Neural cell (in vitro differentiated cells): ENCODE measurements at regions not wholly inside any gene's neighbourhood (a gene's known extent, or its start where the extent isn't known, plus 50 kb on each side); places are given as distances from the start of the nearest gene placed in this dataset.

Source experiments
- H2AFZ ChIP-seq: fragments of 200-600, 300-800 bp; sonication (generic), shearing (Covaris generic); 2 replicates; pipeline ENCODE4 v1.6.0; 2014; ENCODE audit warnings: low read depth, mild to moderate bottlenecking, antibody characterized with exemption, low read length, moderate library complexity
- H3F3A ChIP-seq: fragments of 200-600 bp; shearing (Covaris generic); 2 replicates; pipeline ENCODE4 v1.6.1; 2016; ENCODE audit warnings: mild to moderate bottlenecking, moderate library complexity, mixed read lengths, antibody characterized with exemption, low read length; ENCODE audit not compliant: insufficient read depth, poor library complexity, severe bottlenecking
- H3K27ac ChIP-seq: fragments of 200-600, 300-800 bp; sonication (generic), shearing (Covaris generic); 2 replicates; pipeline ENCODE4 v1.5.1; 2014; ENCODE audit warnings: mild to moderate bottlenecking, low read length, moderate library complexity
- H3K27me3 ChIP-seq: fragments of 300-800, 200-600 bp; sonication (generic), shearing (Covaris generic); 2 replicates; pipeline ENCODE4 v1.6.0; 2014; ENCODE audit warnings: mild to moderate bottlenecking, low read depth, low read length, moderate library complexity; ENCODE audit not compliant: insufficient read depth
- H3K36me3 ChIP-seq: fragments of 300-800, 200-600 bp; sonication (generic), shearing (Covaris generic); 2 replicates; pipeline ENCODE4 v1.5.1; 2014; ENCODE audit warnings: mild to moderate bottlenecking, antibody characterized with exemption, low read length, moderate library complexity; ENCODE audit not compliant: insufficient read depth
- H3K4me2 ChIP-seq: fragments of 300-800, 200-600 bp; sonication (generic), shearing (Covaris generic); 2 replicates; pipeline ENCODE4 v1.6.0; 2014; ENCODE audit warnings: mild to moderate bottlenecking, low read length
- H3K4me3 ChIP-seq: fragments of 300-800, 200-600 bp; sonication (generic), shearing (Covaris generic); 2 replicates; pipeline ENCODE4 v1.5.1; 2014; ENCODE audit warnings: mild to moderate bottlenecking, low read length, moderate library complexity
- H3K79me2 ChIP-seq: fragments of 200-600 bp; shearing (Covaris generic); replicated peaks from 2 replicates; pipeline ENCODE4 v1.6.0; 2014; ENCODE audit warnings: mild to moderate bottlenecking, low read length, moderate library complexity; ENCODE audit not compliant: insufficient read depth
- H3K9ac ChIP-seq: fragments of 300-800, 200-600 bp; sonication (generic), shearing (Covaris generic); 2 replicates; pipeline ENCODE4 v1.6.1; 2016; ENCODE audit warnings: mild to moderate bottlenecking, low read length, mixed read lengths
- H3K9me2 ChIP-seq: fragments of 200-600 bp; shearing (Covaris generic); 2 replicates; pipeline ENCODE4 v1.6.1; 2016; ENCODE audit warnings: mild to moderate bottlenecking, low read length, mixed read lengths; ENCODE audit not compliant: insufficient read depth
- H3K9me3 ChIP-seq: fragments of 200-600, 300-800 bp; sonication (generic), shearing (Covaris generic); 2 replicates; pipeline ENCODE4 v1.6.1; 2016; ENCODE audit warnings: mild to moderate bottlenecking, mixed run types, low read length, moderate library complexity, mixed read lengths
- H4K20me1 ChIP-seq: fragments of 200-600 bp; shearing (Covaris generic); 2 replicates; pipeline ENCODE4 v1.6.1; 2016; ENCODE audit warnings: mild to moderate bottlenecking, mixed run types; ENCODE audit not compliant: insufficient read depth
- EP300 ChIP-seq: fragments of 450-650 bp; conservative IDR thresholded peaks from 2 replicates; pipeline ENCODE4 v1.6.1; 2014; ENCODE audit warnings: antibody characterized with exemption, mild to moderate bottlenecking, moderate library complexity; ENCODE audit not compliant: poor library complexity, severe bottlenecking
- EZH2 ChIP-seq: fragments of 200-600, 300-800 bp; shearing (Covaris generic), sonication (generic); IDR thresholded peaks from 2 replicates; pipeline ENCODE4 v1.6.1; 2014; ENCODE audit warnings: antibody characterized with exemption, low read length, borderline replicate concordance, mild to moderate bottlenecking; ENCODE audit not compliant: insufficient read depth, poor library complexity, severe bottlenecking
- MXI1 ChIP-seq: fragments of 450-650 bp; conservative IDR thresholded peaks from 2 replicates; pipeline ENCODE4 v1.6.1; 2014; ENCODE audit warnings: antibody characterized with exemption, mild to moderate bottlenecking; ENCODE audit not compliant: poor library complexity, severe bottlenecking
- POLR2AphosphoS5 ChIP-seq: IDR thresholded peaks from 2 replicates; pipeline ENCODE4 v1.6.1; 2012
- RAD21 ChIP-seq: fragments of 450-650 bp; conservative IDR thresholded peaks from 2 replicates; pipeline ENCODE4 v1.6.1; 2014; ENCODE audit warnings: antibody characterized with exemption, mild to moderate bottlenecking, moderate library complexity
- REST ChIP-seq: IDR thresholded peaks from 2 replicates; pipeline ENCODE4 v1.6.1; 2012; ENCODE audit warnings: borderline replicate concordance
- SMC3 ChIP-seq: fragments of 450-650 bp; conservative IDR thresholded peaks from 2 replicates; pipeline ENCODE4 v1.6.1; 2014; ENCODE audit warnings: antibody characterized with exemption, mild to moderate bottlenecking, moderate library complexity; ENCODE audit not compliant: poor library complexity
- TAF1 ChIP-seq: IDR thresholded peaks from 2 replicates; pipeline ENCODE4 v1.6.1; 2012; ENCODE audit warnings: low read depth
- TF ChIP-seq, protein P1 (sequence below): fragments of 450-650 bp; IDR thresholded peaks from 2 replicates; pipeline ENCODE4 v1.5.1; 2014; ENCODE audit warnings: antibody characterized with exemption, mild to moderate bottlenecking, moderate library complexity; ENCODE audit not compliant: poor library complexity, severe bottlenecking

- Histone ChIP-seq H3K27me3 (no peaks in the 10 kb centered on the region), H3K9me2 (no peaks in the 10 kb centered on the region), H3F3A (peaks cover 2% of the 10 kb centered on the region), H2AFZ (no peak overlapping the region), H3K4me2 (no peak overlapping the region), H3K27ac (no peak overlapping the region), H4K20me1 (no peaks in the 10 kb centered on the region), H3K4me3 (no peak overlapping the region), H3K36me3 (no peaks in the 10 kb centered on the region), H3K9me3 (no peaks in the 10 kb centered on the region), H3K79me2 (no peaks in the 10 kb centered on the region), H3K9ac (no peak overlapping the region)
- TF ChIP-seq, protein P1, sequence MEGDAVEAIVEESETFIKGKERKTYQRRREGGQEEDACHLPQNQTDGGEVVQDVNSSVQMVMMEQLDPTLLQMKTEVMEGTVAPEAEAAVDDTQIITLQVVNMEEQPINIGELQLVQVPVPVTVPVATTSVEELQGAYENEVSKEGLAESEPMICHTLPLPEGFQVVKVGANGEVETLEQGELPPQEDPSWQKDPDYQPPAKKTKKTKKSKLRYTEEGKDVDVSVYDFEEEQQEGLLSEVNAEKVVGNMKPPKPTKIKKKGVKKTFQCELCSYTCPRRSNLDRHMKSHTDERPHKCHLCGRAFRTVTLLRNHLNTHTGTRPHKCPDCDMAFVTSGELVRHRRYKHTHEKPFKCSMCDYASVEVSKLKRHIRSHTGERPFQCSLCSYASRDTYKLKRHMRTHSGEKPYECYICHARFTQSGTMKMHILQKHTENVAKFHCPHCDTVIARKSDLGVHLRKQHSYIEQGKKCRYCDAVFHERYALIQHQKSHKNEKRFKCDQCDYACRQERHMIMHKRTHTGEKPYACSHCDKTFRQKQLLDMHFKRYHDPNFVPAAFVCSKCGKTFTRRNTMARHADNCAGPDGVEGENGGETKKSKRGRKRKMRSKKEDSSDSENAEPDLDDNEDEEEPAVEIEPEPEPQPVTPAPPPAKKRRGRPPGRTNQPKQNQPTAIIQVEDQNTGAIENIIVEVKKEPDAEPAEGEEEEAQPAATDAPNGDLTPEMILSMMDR = no peak
Measured at GRCh38 chr4:115660465-115660864, 547.0 kb upstream of the NDST4 start.

DNA sequence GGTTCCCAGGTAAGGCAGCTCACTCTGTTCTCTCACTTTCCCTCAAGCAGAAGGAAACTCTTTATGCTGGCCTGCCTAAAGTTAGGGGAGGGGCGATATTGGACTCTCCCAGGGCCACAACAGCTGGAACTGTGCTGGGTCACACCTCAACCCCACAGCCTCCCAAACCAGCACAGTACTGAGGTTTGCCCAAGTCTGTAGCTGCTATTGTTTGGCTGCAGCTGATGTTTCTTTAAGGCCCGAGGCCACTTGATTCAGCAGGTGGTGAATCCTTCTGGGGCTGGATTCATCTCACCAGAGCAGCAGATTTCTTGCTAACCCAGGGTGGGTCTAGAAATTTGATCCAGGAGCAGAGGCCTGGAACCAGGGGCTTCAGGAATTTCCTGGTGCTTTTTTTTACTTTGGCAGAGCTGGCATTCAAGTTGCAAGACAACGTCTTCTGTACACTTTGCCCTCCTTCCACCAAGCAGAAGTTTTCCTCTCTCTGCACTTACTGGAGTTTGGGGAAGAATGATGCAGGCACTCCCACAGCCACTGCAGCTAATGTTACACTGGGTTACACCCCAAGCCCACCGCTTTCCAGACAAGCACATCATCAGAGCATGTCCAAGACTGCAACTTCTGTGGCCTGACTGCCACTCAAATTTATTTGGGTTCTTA lies 544.7 kb upstream of the NDST4 start:
- no peaks in the 10 kb centered on the region for H3K36me3 ChIP-seq
- H3F3A ChIP-seq = peaks cover 2% of the 10 kb centered on the region
- no peaks in the 10 kb centered on the region for H3K27me3 ChIP-seq
- no peak overlapping the region for H3K4me3 ChIP-seq
- H2AFZ ChIP-seq = no peak overlapping the region
- no peaks in the 10 kb centered on the region for H3K79me2 ChIP-seq
- H4K20me1 ChIP-seq = no peaks in the 10 kb centered on the region
- TF ChIP-seq RAD21 = no peak
- TF ChIP-seq POLR2AphosphoS5 = no peak
- TF ChIP-seq, protein P1 = no peak
- no peak for TF ChIP-seq EP300
- TF ChIP-seq SMC3 = no peak
- TF ChIP-seq TAF1 = no peak
- TF ChIP-seq MXI1 = no peak
- no peak for TF ChIP-seq REST
- no peak for TF ChIP-seq EZH2
- no peak overlapping the region for H3K27ac ChIP-seq
- no peak overlapping the region for H3K9ac ChIP-seq
- H3K9me2 ChIP-seq = no peaks in the 10 kb centered on the region
- H3K9me3 ChIP-seq = no peaks in the 10 kb centered on the region
- H3K4me2 ChIP-seq = no peak overlapping the region
